H1 (cell line): ENCODE measurements at regions not wholly inside any gene's neighbourhood (a gene's known extent, or its start where the extent isn't known, plus 50 kb on each side); places are given as distances from the start of the nearest gene placed in this dataset.

Source experiments
- CTCF ChIA-PET: fragments of 300-600 bp; sonication (Branson Sonifier 250); formaldehyde crosslinking; loops from one replicate; lab custom pipeline; 2021; ENCODE audit not compliant: partially characterized antibody; lab: Charles Lee
- POLR2A ChIA-PET: fragments of 300-600 bp; sonication (Branson Sonifier 250); formaldehyde crosslinking; loops from one replicate; lab custom pipeline; 2021; ENCODE audit warnings: inconsistent platforms; ENCODE audit not compliant: partially characterized antibody; lab: Charles Lee
- DNase-seq, 2 experiments: peaks; one replicate each; pipeline versions ENCODE4 v3.0.0 to v3.0.0-alpha.2; 2010 to 2022; ENCODE audit warnings: low spot score in 2 of 2, low read depth in 1 of 2, mixed read lengths in 1 of 2
- FAIRE-seq: peaks from 2 replicates; lab custom pipeline; 2011; peaks lifted over from hg19 to GRCh38; lab: Jason Lieb, UNC
- H2AFZ ChIP-seq: 2 replicates; pipeline ENCODE4 v1.8.1; 2012; ENCODE audit warnings: low read length, inconsistent platforms
- H2AK5ac ChIP-seq: 2 replicates; pipeline ENCODE4 v1.6.1; 2013; ENCODE audit warnings: low read depth, low read length
- H2BK120ac ChIP-seq: replicated peaks from 2 replicates; pipeline ENCODE3; 2013; ENCODE audit warnings: low read depth, low read length, inconsistent platforms
- H2BK12ac ChIP-seq: 2 replicates; pipeline ENCODE4 v1.6.1; 2013; ENCODE audit warnings: low read depth, low read length
- H2BK15ac ChIP-seq: 2 replicates; pipeline ENCODE4 v1.6.1; 2013; ENCODE audit warnings: low read length
- H2BK20ac ChIP-seq: 2 replicates; pipeline ENCODE4 v1.6.1; 2013; ENCODE audit warnings: low read length
- H2BK5ac ChIP-seq: 2 replicates; pipeline ENCODE4 v1.6.1; 2013; ENCODE audit warnings: low read depth, low read length
- H3K14ac ChIP-seq: 2 replicates; pipeline ENCODE4 v1.6.1; 2013; ENCODE audit warnings: inconsistent platforms; ENCODE audit not compliant: insufficient read length
- H3K18ac ChIP-seq: 2 replicates; pipeline ENCODE4 v1.6.1; 2013; ENCODE audit warnings: low read length; ENCODE audit errors: extremely low read depth
- H3K23ac ChIP-seq: 2 replicates; pipeline ENCODE4 v1.6.1; 2013; ENCODE audit warnings: inconsistent platforms; ENCODE audit not compliant: insufficient read length
- H3K23me2 ChIP-seq: 2 replicates; pipeline ENCODE4 v1.6.1; 2013; ENCODE audit warnings: low read depth, low read length
- H3K27ac ChIP-seq: 2 replicates; pipeline ENCODE4 v1.6.1; 2011; ENCODE audit warnings: low read depth, low read length, inconsistent platforms
- H3K27me3 ChIP-seq, 4 experiments: replicated peaks in 1 of 4; 1 replicate in 1 of 4; 2 replicates in 3 of 4; pipeline versions ENCODE4 v1.6.1 to v1.8.1; 2011 to 2013; ENCODE audit warnings: low read length in 3 of 4, mild to moderate bottlenecking in 3 of 4, inconsistent platforms in 2 of 4, mixed read lengths in 2 of 4, moderate library complexity in 1 of 4; ENCODE audit not compliant: control insufficient read depth in 3 of 4, insufficient read depth in 3 of 4; ENCODE audit errors: extremely low read depth in 1 of 4
- H3K36me3 ChIP-seq, 4 experiments: 2 replicates each; pipeline versions ENCODE4 v1.6.1 to v1.8.1; 2011 to 2013; ENCODE audit warnings: mild to moderate bottlenecking in 4 of 4, low read length in 3 of 4, moderate library complexity in 2 of 4, control low read depth in 1 of 4, inconsistent platforms in 1 of 4; ENCODE audit not compliant: insufficient read depth in 4 of 4, control insufficient read depth in 2 of 4
- H3K4ac ChIP-seq: replicated peaks from 2 replicates; pipeline ENCODE3; 2013; ENCODE audit warnings: low read length, low read depth, mixed read lengths, inconsistent platforms; ENCODE audit not compliant: insufficient read length
- H3K4me1 ChIP-seq, 4 experiments: replicated peaks in 1 of 4; 1 replicate in 1 of 4; 2 replicates in 3 of 4; pipeline versions ENCODE4 v1.6.1 to v1.8.1; 2011 to 2013; ENCODE audit warnings: low read length in 3 of 4, inconsistent platforms in 2 of 4, mixed read lengths in 1 of 4; ENCODE audit not compliant: insufficient read depth in 4 of 4, control insufficient read depth in 3 of 4
- H3K4me2 ChIP-seq, 2 experiments: 2 replicates each; pipeline versions ENCODE4 v1.6.1 to v1.8.1; 2011 to 2013; ENCODE audit warnings: low read depth in 2 of 2, low read length in 2 of 2, control low read depth in 1 of 2, inconsistent platforms in 1 of 2, mild to moderate bottlenecking in 1 of 2; ENCODE audit not compliant: insufficient read depth in 1 of 2
- H3K4me3 ChIP-seq, 4 experiments: fragments of 200-600, 300-600 bp in 1 of 4; sonication (generic), shearing (Covaris generic), sonication (Bioruptor Twin) in 1 of 4; 2 replicates each; pipeline versions ENCODE4 v1.5.1 to v1.8.1; 2011 to 2016; ENCODE audit warnings: low read length in 4 of 4, low read depth in 3 of 4, control low read depth in 2 of 4, inconsistent platforms in 2 of 4, mild to moderate bottlenecking in 2 of 4, mixed read lengths in 1 of 4, moderate library complexity in 1 of 4; ENCODE audit not compliant: insufficient read depth in 2 of 4; ENCODE audit errors: extremely low read depth in 1 of 4
- H3K56ac ChIP-seq: replicated peaks from 2 replicates; pipeline ENCODE3; 2013; ENCODE audit warnings: low read depth, mild to moderate bottlenecking, mixed read lengths, low read length, inconsistent platforms; ENCODE audit not compliant: insufficient read length
- H3K79me1 ChIP-seq: 2 replicates; pipeline ENCODE4 v1.6.1; 2013; ENCODE audit warnings: low read depth, low read length, control low read depth
- H3K79me2 ChIP-seq, 2 experiments: 2 replicates each; pipeline versions ENCODE4 v1.6.1 to v1.8.1; 2012 to 2013; ENCODE audit warnings: low read length in 2 of 2, mild to moderate bottlenecking in 2 of 2, inconsistent platforms in 1 of 2; ENCODE audit not compliant: insufficient read depth in 2 of 2, control insufficient read depth in 1 of 2
- H3K9ac ChIP-seq, 4 experiments: replicated peaks in 1 of 4; 1 replicate in 1 of 4; 2 replicates in 3 of 4; pipeline versions ENCODE4 v1.6.1 to v1.8.1; 2011 to 2013; ENCODE audit warnings: low read depth in 3 of 4, low read length in 3 of 4, control low read depth in 2 of 4, mild to moderate bottlenecking in 2 of 4, moderate library complexity in 2 of 4, inconsistent platforms in 1 of 4; ENCODE audit errors: extremely low read depth in 1 of 4
- H3K9me3 ChIP-seq, 2 experiments: 2 replicates each; pipeline versions ENCODE4 v1.6.1 to v1.8.1; 2012 to 2013; ENCODE audit warnings: mild to moderate bottlenecking in 2 of 2, moderate library complexity in 2 of 2, control low read depth in 1 of 2, inconsistent platforms in 1 of 2, low read depth in 1 of 2, low read length in 1 of 2, mixed read lengths in 1 of 2; ENCODE audit not compliant: insufficient read depth in 2 of 2
- H4K20me1 ChIP-seq, 2 experiments: replicated peaks in 1 of 2; 2 replicates each; pipeline versions ENCODE3 to v1.8.1; 2011 to 2013; ENCODE audit warnings: inconsistent platforms in 2 of 2, low read length in 2 of 2, mild to moderate bottlenecking in 1 of 2; ENCODE audit not compliant: insufficient read depth in 2 of 2, control insufficient read depth in 1 of 2
- H4K5ac ChIP-seq: 2 replicates; pipeline ENCODE4 v1.6.1; 2013; ENCODE audit warnings: low read length, low read depth, mixed read lengths, inconsistent platforms; ENCODE audit not compliant: insufficient read length
- H4K8ac ChIP-seq: 2 replicates; pipeline ENCODE4 v1.8.0; 2013; ENCODE audit warnings: mild to moderate bottlenecking, moderate library complexity, low read length, inconsistent platforms; ENCODE audit not compliant: insufficient read depth; ENCODE audit errors: extremely low read depth
- H4K91ac ChIP-seq: replicated peaks from 2 replicates; pipeline ENCODE3; 2013; ENCODE audit warnings: low read length, mixed read lengths, inconsistent platforms; ENCODE audit not compliant: insufficient read length
- ASH2L ChIP-seq: fragments of 200-600, 300-600 bp; sonication (generic); IDR thresholded peaks from one replicate; pipeline ENCODE4 v1.7.1; 2017; ENCODE audit warnings: low read length
- BCL11A ChIP-seq, 2 experiments: IDR thresholded peaks; one replicate each; pipeline ENCODE4 v1.6.1; 2011; ENCODE audit warnings: low read depth in 2 of 2, low read length in 2 of 2, mild to moderate bottlenecking in 2 of 2
- CHD2 ChIP-seq: IDR thresholded peaks from 2 replicates; pipeline ENCODE4 v1.6.1; 2012; ENCODE audit warnings: low read length, improper control_type of control experiment
- FOSL1 ChIP-seq: IDR thresholded peaks from 2 replicates; pipeline ENCODE4 v1.6.1; 2011; ENCODE audit warnings: mild to moderate bottlenecking, low read depth, low read length, moderate library complexity; ENCODE audit not compliant: insufficient read depth
- JUN ChIP-seq: IDR thresholded peaks from 2 replicates; pipeline ENCODE4 v1.6.1; 2011; ENCODE audit warnings: low read depth, mild to moderate bottlenecking, improper control_type of control experiment, low read length
- PHF8 ChIP-seq: fragments of 200-600 bp; sonication (generic); conservative IDR thresholded peaks from 2 replicates; pipeline ENCODE4 v1.7.1; 2012; ENCODE audit warnings: low read depth, mild to moderate bottlenecking, inconsistent platforms, low read length, moderate library complexity
- RXRA ChIP-seq: IDR thresholded peaks from 2 replicates; pipeline ENCODE4 v1.6.1; 2011; ENCODE audit warnings: low read depth, mild to moderate bottlenecking, low read length, moderate library complexity; ENCODE audit not compliant: insufficient read depth
- SIN3A ChIP-seq, 2 experiments: IDR thresholded peaks in 1 of 2; conservative IDR thresholded peaks in 1 of 2; 2 replicates each; pipeline ENCODE4 v1.6.1; 2011 to 2012; ENCODE audit warnings: low read length in 2 of 2, improper control_type of control experiment in 1 of 2, low read depth in 1 of 2, mild to moderate bottlenecking in 1 of 2
- SP1 ChIP-seq: IDR thresholded peaks from 2 replicates; pipeline ENCODE4 v1.6.1; 2011; ENCODE audit warnings: low read depth, low read length
- TAF1 ChIP-seq: IDR thresholded peaks from 2 replicates; pipeline ENCODE4 v1.6.1; 2011; ENCODE audit warnings: mild to moderate bottlenecking, low read depth, low read length
- YY1 ChIP-seq: IDR thresholded peaks from 2 replicates; pipeline ENCODE4 v1.6.1; 2011; ENCODE audit warnings: low read depth, mild to moderate bottlenecking, low read length
- WGBS, 2 experiments: shearing (Covaris generic) in 1 of 2; methylation state at CpG; one replicate each; pipeline versions ENCODE4 v1.1.6 to v1.1.7; 2013 to 2015; ENCODE audit warnings: low lambda C conversion rate in 2 of 2, mixed read lengths in 2 of 2, inconsistent platforms in 1 of 2, low coverage in 1 of 2, missing lambda C conversion rate in 1 of 2; ENCODE audit not compliant: insufficient replicate concordance in 2 of 2, insufficient coverage in 1 of 2, insufficient read length in 1 of 2; ENCODE audit errors: extremely low coverage in 1 of 2, missing lambda C conversion rate in 1 of 2; 5-methylcytosine and 5-hydroxymethylcytosine counted together
- TF ChIP-seq, protein P1 (sequence below): IDR thresholded peaks from 2 replicates; pipeline ENCODE4 v1.6.1; 2012; ENCODE audit warnings: inconsistent platforms
- TF ChIP-seq, protein P2 (sequence below), 3 experiments: IDR thresholded peaks; 1 replicate in 2 of 3; 2 replicates in 1 of 3; pipeline versions ENCODE4 v1.5.1 to v1.6.1; 2011; ENCODE audit warnings: low read length in 3 of 3, mild to moderate bottlenecking in 3 of 3, inconsistent platforms in 2 of 3, low read depth in 1 of 3, moderate library complexity in 1 of 3; ENCODE audit not compliant: insufficient read depth in 1 of 3; ENCODE audit errors: control extremely low read depth in 1 of 3

DNA sequence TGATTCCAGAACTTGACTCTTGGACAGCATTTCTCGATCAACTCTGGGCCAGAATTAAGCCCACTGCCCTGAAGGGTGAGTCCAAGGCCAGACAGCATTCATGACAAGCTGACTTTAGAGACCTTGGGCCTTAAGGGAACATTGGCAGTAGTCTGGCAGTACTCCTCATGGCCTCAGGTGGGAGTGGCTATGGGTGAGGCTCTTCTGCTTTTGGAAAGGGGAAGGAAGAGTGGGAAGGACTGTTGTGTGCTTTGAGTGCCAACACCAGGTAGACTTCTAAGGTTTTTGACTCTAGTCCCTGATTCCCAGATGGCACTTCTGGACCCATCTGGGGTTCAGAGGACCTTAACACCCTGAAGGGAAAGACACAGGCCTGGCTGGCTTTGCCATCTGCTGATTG, 530.4 kb downstream of the ACTL7B start:
- no peak overlapping the region for H3K23ac ChIP-seq
- H3K4me1 ChIP-seq, result no peaks in the 10 kb centered on the region
- ChIA-PET POLR2A (no interaction called here), CTCF (no interaction called here)
- H3K56ac ChIP-seq, result no peak overlapping the region
- H2BK5ac ChIP-seq, result no peak overlapping the region
- no peak for FAIRE-seq
- H2BK15ac ChIP-seq, result no peak overlapping the region
- no peak for DNase-seq
- H4K5ac ChIP-seq, result no peak overlapping the region
- no peak overlapping the region for H2BK12ac ChIP-seq
- no peak overlapping the region for H2AK5ac ChIP-seq
- no peak overlapping the region for H3K4me2 ChIP-seq
- H3K79me2 ChIP-seq, result no peaks in the 10 kb centered on the region
- H3K18ac ChIP-seq, result no peak overlapping the region
- H4K20me1 ChIP-seq, result no peaks in the 10 kb centered on the region
- no peak for TF ChIP-seq CHD2
- TF ChIP-seq, protein P1, sequence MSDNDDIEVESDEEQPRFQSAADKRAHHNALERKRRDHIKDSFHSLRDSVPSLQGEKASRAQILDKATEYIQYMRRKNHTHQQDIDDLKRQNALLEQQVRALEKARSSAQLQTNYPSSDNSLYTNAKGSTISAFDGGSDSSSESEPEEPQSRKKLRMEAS, result no peak
- no peak for TF ChIP-seq RXRA
- TF ChIP-seq SIN3A (conservative IDR thresholded peaks at IDR 0.05 in 1 of 2, IDR thresholded peaks at IDR 0.05 in 1 of 2; ENCODE audit: low read depth in 1 of 2, low read length in 2 of 2), result no peak
- TF ChIP-seq BCL11A (IDR thresholded peaks at IDR 0.05; ENCODE audit: low read depth in 2 of 2, low read length in 2 of 2), result no peak
- TF ChIP-seq FOSL1, result no peak
- TF ChIP-seq, protein P2, sequence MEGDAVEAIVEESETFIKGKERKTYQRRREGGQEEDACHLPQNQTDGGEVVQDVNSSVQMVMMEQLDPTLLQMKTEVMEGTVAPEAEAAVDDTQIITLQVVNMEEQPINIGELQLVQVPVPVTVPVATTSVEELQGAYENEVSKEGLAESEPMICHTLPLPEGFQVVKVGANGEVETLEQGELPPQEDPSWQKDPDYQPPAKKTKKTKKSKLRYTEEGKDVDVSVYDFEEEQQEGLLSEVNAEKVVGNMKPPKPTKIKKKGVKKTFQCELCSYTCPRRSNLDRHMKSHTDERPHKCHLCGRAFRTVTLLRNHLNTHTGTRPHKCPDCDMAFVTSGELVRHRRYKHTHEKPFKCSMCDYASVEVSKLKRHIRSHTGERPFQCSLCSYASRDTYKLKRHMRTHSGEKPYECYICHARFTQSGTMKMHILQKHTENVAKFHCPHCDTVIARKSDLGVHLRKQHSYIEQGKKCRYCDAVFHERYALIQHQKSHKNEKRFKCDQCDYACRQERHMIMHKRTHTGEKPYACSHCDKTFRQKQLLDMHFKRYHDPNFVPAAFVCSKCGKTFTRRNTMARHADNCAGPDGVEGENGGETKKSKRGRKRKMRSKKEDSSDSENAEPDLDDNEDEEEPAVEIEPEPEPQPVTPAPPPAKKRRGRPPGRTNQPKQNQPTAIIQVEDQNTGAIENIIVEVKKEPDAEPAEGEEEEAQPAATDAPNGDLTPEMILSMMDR (IDR thresholded peaks at IDR 0.05; ENCODE audit: control extremely low read depth in 1 of 3, insufficient read depth in 1 of 3, low read depth in 1 of 3, low read length in 3 of 3), result no peak
- TF ChIP-seq YY1, result no peak
- no peak for TF ChIP-seq JUN
- no peak for TF ChIP-seq SP1
- no peak for TF ChIP-seq TAF1
- TF ChIP-seq PHF8, result no peak
- TF ChIP-seq ASH2L, result no peak
- WGBS, 2 experiments, result 88% methylated on average over 1 of the region's 1 CpG; no CpG with 5 or more reads in 1 of the 2 experiments
- no peaks in the 10 kb centered on the region for H3K9me3 ChIP-seq
- no peak overlapping the region for H2BK120ac ChIP-seq
- H3K23me2 ChIP-seq, result no peaks in the 10 kb centered on the region
- H3K36me3 ChIP-seq, result no peaks in the 10 kb centered on the region
- no peak overlapping the region for H3K27ac ChIP-seq
- H3K9ac ChIP-seq, result no peak overlapping the region
- H2AFZ ChIP-seq, result no peak overlapping the region
- H4K8ac ChIP-seq, result no peak overlapping the region
- no peak overlapping the region for H3K4me3 ChIP-seq
- no peaks in the 10 kb centered on the region for H3K79me1 ChIP-seq
- H2BK20ac ChIP-seq, result no peak overlapping the region
- no peak overlapping the region for H3K4ac ChIP-seq
- no peak overlapping the region for H4K91ac ChIP-seq
- H3K14ac ChIP-seq, result no peak overlapping the region
- H3K27me3 ChIP-seq, result no peaks in the 10 kb centered on the region
